H9 (cell line): ENCODE measurements at regions not wholly inside any gene's neighbourhood (a gene's known extent, or its start where the extent isn't known, plus 50 kb on each side); places are given as distances from the start of the nearest gene placed in this dataset.

Experiments
- DNase-seq: peaks from one replicate; pipeline ENCODE4 v3.0.0-alpha.2; 2017
- H2AFZ ChIP-seq: one replicate; pipeline ENCODE4 v1.6.1; 2013; ENCODE audit warnings: mild to moderate bottlenecking, low read length, control low read depth, moderate library complexity
- H2AK5ac ChIP-seq: 2 replicates; pipeline ENCODE4 v1.6.1; 2013; ENCODE audit warnings: low read length, control low read depth, mixed read lengths; ENCODE audit not compliant: insufficient read length
- H2BK120ac ChIP-seq: one replicate; pipeline ENCODE4 v1.6.1; 2013; ENCODE audit warnings: low read depth, mild to moderate bottlenecking, low read length, control low read depth, inconsistent platforms; ENCODE audit not compliant: poor library complexity, severe bottlenecking
- H2BK12ac ChIP-seq: 2 replicates; pipeline ENCODE4 v1.6.1; 2013; ENCODE audit warnings: low read length, control low read depth, mixed read lengths, low read depth; ENCODE audit not compliant: insufficient read length
- H2BK15ac ChIP-seq: 2 replicates; pipeline ENCODE4 v1.6.1; 2013; ENCODE audit warnings: low read depth, low read length, control low read depth
- H2BK20ac ChIP-seq: one replicate; pipeline ENCODE4 v1.6.1; 2013; ENCODE audit warnings: low read depth, mild to moderate bottlenecking, low read length, control low read depth, inconsistent platforms; ENCODE audit not compliant: poor library complexity, severe bottlenecking
- H2BK5ac ChIP-seq: 2 replicates; pipeline ENCODE4 v1.6.1; 2013; ENCODE audit warnings: low read length, control low read depth, mixed read lengths; ENCODE audit not compliant: insufficient read length
- H3K14ac ChIP-seq: 2 replicates; pipeline ENCODE4 v1.6.1; 2013; ENCODE audit warnings: low read length, control low read depth; ENCODE audit not compliant: insufficient read depth
- H3K18ac ChIP-seq: 2 replicates; pipeline ENCODE4 v1.6.1; 2013; ENCODE audit warnings: low read depth, mild to moderate bottlenecking, mixed read lengths, low read length, control low read depth; ENCODE audit not compliant: insufficient read length
- H3K23ac ChIP-seq: 2 replicates; pipeline ENCODE4 v1.6.1; 2013; ENCODE audit warnings: low read length, control low read depth, mixed read lengths, low read depth; ENCODE audit not compliant: insufficient read length
- H3K23me2 ChIP-seq: 2 replicates; pipeline ENCODE4 v1.6.1; 2013; ENCODE audit warnings: low read depth, mild to moderate bottlenecking, mixed read lengths, low read length, control low read depth; ENCODE audit not compliant: insufficient read length, poor library complexity, severe bottlenecking
- H3K27ac ChIP-seq: 2 replicates; pipeline ENCODE4 v1.5.1; 2013; ENCODE audit warnings: low read length, control low read depth, mixed read lengths, low read depth; ENCODE audit not compliant: insufficient read length
- H3K27me3 ChIP-seq: 2 replicates; pipeline ENCODE4 v1.6.1; 2013; ENCODE audit warnings: low read length, control low read depth, inconsistent platforms; ENCODE audit not compliant: insufficient read depth
- H3K4ac ChIP-seq: 2 replicates; pipeline ENCODE4 v1.6.1; 2013; ENCODE audit warnings: low read depth, mild to moderate bottlenecking, control low read depth, inconsistent platforms, low read length, moderate library complexity
- H3K4me1 ChIP-seq: 2 replicates; pipeline ENCODE4 v1.6.1; 2013; ENCODE audit warnings: low read length, control low read depth, inconsistent platforms; ENCODE audit not compliant: insufficient read depth
- H3K4me2 ChIP-seq: 2 replicates; pipeline ENCODE4 v1.6.1; 2013; ENCODE audit warnings: low read length, control low read depth, mixed read lengths; ENCODE audit not compliant: insufficient read length, insufficient read depth
- H3K56ac ChIP-seq: 2 replicates; pipeline ENCODE4 v1.6.1; 2013; ENCODE audit warnings: low read depth, mild to moderate bottlenecking, mixed read lengths, low read length, control low read depth; ENCODE audit not compliant: insufficient read length
- H3K79me1 ChIP-seq: 2 replicates; pipeline ENCODE4 v1.6.1; 2013; ENCODE audit warnings: low read depth, mild to moderate bottlenecking, moderate library complexity, low read length, control low read depth, inconsistent platforms; ENCODE audit not compliant: insufficient read depth, poor library complexity, severe bottlenecking
- H3K79me2 ChIP-seq: 2 replicates; pipeline ENCODE4 v1.6.1; 2013; ENCODE audit warnings: low read length, control low read depth, inconsistent platforms; ENCODE audit not compliant: insufficient read depth
- H3K9ac ChIP-seq: 2 replicates; pipeline ENCODE4 v1.6.1; 2013; ENCODE audit warnings: low read length, control low read depth, mixed read lengths; ENCODE audit not compliant: insufficient read length; ENCODE audit errors: extremely low read depth
- H3K9me3 ChIP-seq: one replicate; pipeline ENCODE4 v1.6.1; 2013; ENCODE audit warnings: low read depth, low read length, inconsistent platforms; ENCODE audit not compliant: control insufficient read depth
- H3T11ph ChIP-seq: one replicate; pipeline ENCODE4 v1.6.1; 2013; ENCODE audit warnings: mild to moderate bottlenecking, low read length, control low read depth, inconsistent platforms
- H4K20me1 ChIP-seq: one replicate; pipeline ENCODE4 v1.6.1; 2013; ENCODE audit not compliant: control insufficient read depth, insufficient read length, insufficient read depth
- H4K5ac ChIP-seq: 2 replicates; pipeline ENCODE4 v1.6.1; 2013; ENCODE audit warnings: low read depth, mild to moderate bottlenecking, mixed read lengths, low read length, control low read depth; ENCODE audit not compliant: insufficient read length
- H4K8ac ChIP-seq: replicated peaks from 2 replicates; pipeline ENCODE4 v1.6.1; 2013; ENCODE audit warnings: low read length, control low read depth, mixed read lengths, low read depth; ENCODE audit not compliant: insufficient read length
- H4K91ac ChIP-seq: 2 replicates; pipeline ENCODE4 v1.6.1; 2013; ENCODE audit warnings: low read depth, mild to moderate bottlenecking, moderate library complexity, mixed read lengths, low read length, control low read depth; ENCODE audit not compliant: insufficient read length
- H3K27ac Mint-ChIP-seq, 3 experiments: 2 replicates in 2 of 3; 3 replicates in 1 of 3; pipeline ENCODE4 v1.8.0; 2020 to 2021; ENCODE audit warnings: mixed read lengths in 3 of 3, mild to moderate bottlenecking in 1 of 3, moderate library complexity in 1 of 3
- H3K27me3 Mint-ChIP-seq: 2 replicates; pipeline ENCODE4 v1.8.0; 2021; ENCODE audit warnings: low read depth, mild to moderate bottlenecking, moderate library complexity, mixed read lengths
- H3K36me3 Mint-ChIP-seq, 3 experiments: 2 replicates in 2 of 3; 3 replicates in 1 of 3; pipeline ENCODE4 v1.8.0; 2020 to 2021; ENCODE audit warnings: low read depth in 3 of 3, mixed read lengths in 3 of 3; ENCODE audit not compliant: insufficient read depth in 1 of 3
- H3K4me1 Mint-ChIP-seq, 2 experiments: 2 replicates each; pipeline ENCODE4 v1.8.0; 2020; ENCODE audit warnings: mixed read lengths in 2 of 2
- H3K4me3 Mint-ChIP-seq, 2 experiments: 2 replicates in 1 of 2; 3 replicates in 1 of 2; pipeline ENCODE4 v1.8.0; 2020 to 2021; ENCODE audit warnings: mild to moderate bottlenecking in 2 of 2, mixed read lengths in 2 of 2, moderate library complexity in 1 of 2
- H3K9me3 Mint-ChIP-seq, 2 experiments: 2 replicates in 1 of 2; 3 replicates in 1 of 2; pipeline ENCODE4 v1.8.0; 2020; ENCODE audit warnings: mild to moderate bottlenecking in 2 of 2, mixed read lengths in 2 of 2, moderate library complexity in 1 of 2
- CTCF ChIP-seq: fragments of 200-600 bp; sonication (generic); conservative IDR thresholded peaks from 3 replicates; pipeline ENCODE4 v1.8.0; 2021; ENCODE audit warnings: antibody characterized with exemption, mild to moderate bottlenecking
- WGBS: extraction: QIAGEN DNeasy Blood & Tissue Kit; methylation state at CpG from one replicate; pipeline ENCODE4 v1.1.7; 2013; ENCODE audit warnings: missing lambda C conversion rate, low lambda C conversion rate, mixed read lengths; ENCODE audit not compliant: insufficient read length; ENCODE audit errors: extremely low coverage; 5-methylcytosine and 5-hydroxymethylcytosine counted together

GRCh38 chr9:26077860-26078259, 399.6 kb upstream of the TUSC1 start:
- H4K5ac ChIP-seq, result no peak overlapping the region
- Mint-ChIP-seq H3K27ac (no peak overlapping the region), H3K36me3 (peaks cover 5 to 25% (median 11%) of the 10 kb centered on the region in 3 experiments; a peak in 5 of 7 replicates), H3K9me3 (peaks cover 28 to 34% of the 10 kb centered on the region in 2 experiments; a peak in 4 of 5 replicates), H3K4me1 (no peaks in the 10 kb centered on the region), H3K27me3 (no peaks in the 10 kb centered on the region), H3K4me3 (no peak overlapping the region)
- no peaks in the 10 kb centered on the region for H4K20me1 ChIP-seq
- H3K4me2 ChIP-seq, result no peak overlapping the region
- H3K23ac ChIP-seq, result no peak overlapping the region
- no peak overlapping the region for H2BK5ac ChIP-seq
- no peaks in the 10 kb centered on the region for H3K79me2 ChIP-seq
- no peak overlapping the region for H3K56ac ChIP-seq
- no peak overlapping the region for H3K27ac ChIP-seq
- no peaks in the 10 kb centered on the region for H3K27me3 ChIP-seq
- H2BK12ac ChIP-seq, result no peak overlapping the region
- no peak overlapping the region for H3K18ac ChIP-seq
- H3K14ac ChIP-seq, result no peak overlapping the region
- H2AK5ac ChIP-seq, result no peak overlapping the region
- no peaks in the 10 kb centered on the region for H3K79me1 ChIP-seq
- no peak overlapping the region for H3T11ph ChIP-seq
- no peak overlapping the region for H2BK20ac ChIP-seq
- H2AFZ ChIP-seq, result no peak overlapping the region
- no peak overlapping the region for H4K91ac ChIP-seq
- no CpG with 5 or more reads among the region's 4 CpGs for whole genome bisulfite sequencing
- no peak overlapping the region for H3K9ac ChIP-seq
- no peak overlapping the region for H4K8ac ChIP-seq
- no peak for TF ChIP-seq CTCF
- no peak overlapping the region for H2BK15ac ChIP-seq
- H3K23me2 ChIP-seq, result no peaks in the 10 kb centered on the region
- DNase-seq, result no peak
- no peaks in the 10 kb centered on the region for H3K9me3 ChIP-seq
- no peak overlapping the region for H2BK120ac ChIP-seq
- no peak overlapping the region for H3K4ac ChIP-seq
- no peaks in the 10 kb centered on the region for H3K4me1 ChIP-seq
